Left lobe of liver (tissue), 2 donors: ENCODE measurements at regions not wholly inside any gene's neighbourhood (a gene's known extent, or its start where the extent isn't known, plus 50 kb on each side); places are given as distances from the start of the nearest gene placed in this dataset.
"Not testable (repeated sequence)": the region's sequence is repeated elsewhere in the genome, so short reads cannot be mapped to it uniquely, and the experiment has no call there.

Experiments used
- ATAC-seq: fragments of 200-7000 bp; cut with Tn5 transposase; one replicate; pipeline ENCODE4 v1.9.1; 2020; ENCODE audit warnings: mild to moderate bottlenecking, moderate library complexity
- DNase-seq: peaks from one replicate; pipeline ENCODE4 v3.0.0-alpha.2; 2020; ENCODE audit warnings: low spot score
- donor health status: DM: no; HTN: no; CAD: no; lungs with moderate emphysema.
- donor health status: DM: no; HTN: yes; CAD: no.

DNA sequence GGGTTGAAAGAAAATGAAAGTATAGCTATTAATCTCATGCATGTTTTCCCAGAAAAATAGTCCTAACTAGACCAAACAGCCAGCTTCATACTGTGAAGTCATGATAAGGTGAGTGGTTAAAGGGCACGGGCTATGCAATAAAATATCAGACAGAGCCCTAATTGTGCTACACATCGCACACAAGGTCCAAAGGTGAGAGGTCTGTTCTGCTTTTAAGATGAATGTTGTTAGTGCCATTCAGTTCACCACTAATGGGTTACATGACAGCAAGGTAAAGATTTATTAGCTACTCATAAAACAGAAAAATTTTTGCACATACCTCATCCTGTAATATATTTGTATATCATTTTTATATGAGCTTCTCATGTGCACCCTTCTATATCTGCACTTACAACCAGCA is 105.0 kb upstream of the STK17B start:
- ATAC-seq (peak; percentile 33), DNase-seq (no peak)

DNA sequence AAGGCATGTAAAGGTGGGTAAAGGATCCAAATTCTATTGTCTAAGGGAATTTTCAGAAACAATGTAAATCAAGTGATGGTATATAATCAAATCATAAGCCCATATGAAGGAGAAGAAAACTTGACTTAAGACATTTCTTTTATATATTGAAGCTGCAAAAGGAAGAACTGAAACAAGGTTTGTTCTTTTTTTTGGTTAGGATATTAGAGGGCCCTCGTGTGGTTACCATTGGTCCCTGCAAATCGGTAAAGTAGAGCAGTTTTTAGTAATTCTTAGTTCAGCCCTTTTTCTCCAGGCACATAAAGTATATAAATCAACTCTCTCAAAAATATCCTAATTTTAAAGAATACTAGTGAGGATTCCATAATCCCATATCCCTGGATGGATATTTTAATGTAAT is 105.6 kb upstream of the STK17B start:
- peak; percentile 52 for ATAC-seq

DNA sequence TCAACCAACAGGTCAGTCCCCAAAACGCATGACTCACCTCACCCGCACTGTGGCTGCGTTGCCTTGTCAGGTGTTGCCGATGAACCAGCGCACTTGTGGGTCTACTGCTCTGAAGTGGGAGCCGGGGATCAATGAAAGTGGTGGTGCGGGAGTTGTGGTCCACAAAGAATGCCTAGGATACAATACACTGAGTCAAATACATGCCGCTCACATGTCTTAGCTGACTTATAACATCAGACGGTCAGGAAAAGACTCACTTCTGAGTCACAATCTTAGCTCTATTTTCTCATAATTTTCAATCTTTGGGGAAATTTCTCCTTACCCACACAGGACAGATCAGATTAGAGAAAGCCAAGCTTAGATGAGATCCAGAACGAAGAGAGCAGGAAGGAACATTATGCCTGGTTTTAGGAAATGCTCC is 107.1 kb upstream of the STK17B start:
- ATAC-seq (no peak), DNase-seq (no peak)

More for the DNA sequence above, 105.6 kb upstream of the STK17B start:
- no peak for DNase-seq

DNA sequence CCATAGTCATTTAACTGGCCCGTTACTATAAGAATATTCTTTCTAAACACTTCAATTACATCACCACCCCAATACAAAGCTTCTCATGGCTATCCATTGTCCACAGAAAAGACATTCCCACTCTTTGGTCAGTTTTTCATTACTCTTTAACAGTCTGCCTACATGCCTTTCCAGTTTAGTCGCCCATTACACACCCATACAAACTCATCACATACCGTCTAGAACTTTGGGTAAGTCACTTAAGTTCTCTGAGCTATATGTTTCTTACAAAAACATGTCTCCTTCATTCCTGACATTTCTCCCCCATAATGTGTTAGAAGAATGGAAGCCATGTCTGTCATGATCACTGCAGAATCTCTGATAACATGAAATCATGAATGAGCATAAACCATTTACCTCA is 108.2 kb upstream of the STK17B start:
- ATAC-seq (no peak), DNase-seq (no peak)

DNA sequence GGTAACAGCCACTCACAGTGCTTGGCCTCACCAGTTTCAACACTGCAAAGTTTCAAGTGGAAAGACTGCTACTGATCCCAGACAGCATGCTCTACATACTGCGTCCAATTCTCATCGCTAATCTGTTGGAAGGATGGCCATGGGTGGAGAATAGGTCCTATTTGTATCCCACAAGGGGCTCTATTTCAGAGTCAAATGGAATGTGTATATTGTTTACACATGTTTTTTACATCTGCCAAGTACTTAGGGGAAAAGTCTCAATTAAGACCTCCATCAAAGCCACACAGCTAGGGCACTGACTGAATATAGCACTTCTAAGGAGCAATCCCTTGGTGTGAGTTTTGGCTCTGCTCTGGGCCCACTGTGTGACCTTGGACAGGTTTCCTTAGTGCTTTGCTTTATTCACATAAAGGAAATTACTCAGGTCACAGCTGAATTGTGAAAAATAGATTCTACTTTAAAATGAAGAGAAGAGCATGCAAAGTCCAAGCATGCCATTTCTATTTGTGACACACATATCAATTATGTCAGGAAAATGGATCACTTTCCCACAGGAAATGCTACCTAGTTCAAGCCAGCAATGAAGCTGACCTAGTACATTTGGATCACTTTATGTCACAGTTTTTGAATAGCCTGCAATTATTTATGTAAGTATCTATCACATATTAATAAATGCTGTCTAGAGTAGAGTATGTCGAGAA is 112.9 kb upstream of the STK17B start:
- no peak for ATAC-seq
- no peak for DNase-seq

DNA sequence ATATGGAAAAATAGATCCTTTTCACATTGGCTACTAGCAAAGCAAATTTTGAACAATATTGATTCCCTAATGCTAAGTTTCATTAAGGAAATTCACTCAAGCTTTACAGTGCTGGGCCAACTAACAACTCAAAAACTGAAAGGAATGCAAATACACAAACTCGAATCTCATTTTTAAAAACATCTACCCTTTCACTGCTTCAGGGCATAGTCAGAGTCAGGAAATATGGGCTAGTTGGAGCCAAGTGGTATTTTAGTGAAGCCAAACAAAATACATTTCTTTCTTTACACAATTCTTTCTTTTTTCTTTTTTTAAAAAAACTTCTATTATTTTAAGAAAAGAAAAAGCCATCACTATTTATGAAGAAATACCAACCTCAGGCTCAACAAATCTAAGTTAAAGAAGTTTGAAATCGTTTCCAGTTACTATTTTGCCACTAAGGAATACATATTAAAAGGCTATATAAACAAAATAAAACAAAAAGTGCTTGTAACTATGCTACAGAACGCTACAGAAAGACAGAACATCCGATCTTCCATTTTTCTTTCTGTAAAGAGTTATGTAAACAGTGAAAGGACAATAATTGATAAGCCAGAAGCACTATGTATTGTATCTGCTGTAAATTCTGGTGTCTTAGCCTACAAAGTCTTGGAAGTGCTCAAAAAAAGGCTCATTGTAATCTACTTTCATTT is 113.6 kb upstream of the STK17B start:
- no peak for ATAC-seq

DNA sequence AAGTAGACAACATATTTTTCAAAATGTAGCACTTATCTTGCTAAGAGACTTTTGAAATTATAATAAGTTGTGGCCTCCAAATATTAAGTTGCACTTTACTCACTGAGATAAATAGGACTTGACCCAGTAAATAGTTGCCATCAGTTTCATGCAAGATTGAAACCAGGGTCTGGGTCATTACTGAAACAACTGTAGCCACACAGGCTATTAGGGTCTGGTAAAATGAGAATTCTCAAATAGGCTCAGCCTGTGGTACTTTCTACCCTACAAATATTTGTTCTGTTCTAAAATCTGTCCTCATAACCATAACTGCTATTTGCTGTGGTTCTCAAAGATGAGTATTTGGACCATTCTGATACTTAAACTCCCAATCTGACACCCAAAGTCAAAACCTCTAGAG is 115.4 kb upstream of the STK17B start:
- DNase-seq (no peak), ATAC-seq (no peak)

More for the DNA sequence above, 113.6 kb upstream of the STK17B start:
- DNase-seq = no peak

DNA sequence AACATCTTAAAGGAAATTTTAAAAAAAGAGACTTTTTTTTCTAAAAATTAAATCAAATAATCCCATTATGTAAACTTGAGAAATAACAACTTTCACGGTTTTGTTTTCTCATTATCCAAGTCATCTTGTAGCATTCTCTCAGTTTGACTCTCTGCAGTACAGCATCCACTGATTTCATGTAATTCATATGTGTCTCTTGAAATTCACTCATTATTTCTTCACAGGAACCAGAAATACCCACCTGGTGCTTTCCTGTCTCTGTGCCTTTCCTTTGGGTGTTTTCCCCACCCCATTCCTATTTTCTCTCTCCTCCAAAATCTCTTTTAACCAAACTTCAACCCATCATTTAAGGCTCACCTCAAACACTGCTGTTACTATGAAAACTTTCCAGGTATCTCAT is 116.1 kb upstream of the STK17B start:
- no peak for ATAC-seq
- no peak for DNase-seq

DNA sequence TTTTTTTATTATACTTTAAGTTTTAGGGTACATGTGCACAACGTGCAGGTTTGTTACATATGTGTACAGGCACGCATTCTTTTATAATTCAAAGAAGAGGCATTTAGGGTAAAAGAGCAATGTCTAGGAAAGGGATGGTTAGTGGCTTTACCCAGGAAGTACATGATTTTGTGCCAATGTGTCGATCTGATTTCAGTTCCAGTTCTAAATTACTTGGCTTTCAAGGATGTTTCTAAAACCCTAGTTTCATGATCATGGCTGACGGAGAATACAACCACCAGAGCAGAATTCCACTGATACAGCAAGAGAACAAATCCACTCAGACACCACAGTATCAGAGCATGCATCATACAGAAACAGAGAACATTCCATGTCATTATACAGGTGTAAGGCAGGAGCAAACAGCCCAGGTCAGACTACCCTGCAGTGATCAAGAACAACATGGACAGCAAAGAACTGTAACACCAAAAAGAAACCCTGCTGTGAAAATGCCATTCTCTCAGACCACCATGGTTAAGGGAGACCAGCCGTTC is 116.7 kb upstream of the STK17B start:
- ATAC-seq = no peak
- no peak for DNase-seq

DNA sequence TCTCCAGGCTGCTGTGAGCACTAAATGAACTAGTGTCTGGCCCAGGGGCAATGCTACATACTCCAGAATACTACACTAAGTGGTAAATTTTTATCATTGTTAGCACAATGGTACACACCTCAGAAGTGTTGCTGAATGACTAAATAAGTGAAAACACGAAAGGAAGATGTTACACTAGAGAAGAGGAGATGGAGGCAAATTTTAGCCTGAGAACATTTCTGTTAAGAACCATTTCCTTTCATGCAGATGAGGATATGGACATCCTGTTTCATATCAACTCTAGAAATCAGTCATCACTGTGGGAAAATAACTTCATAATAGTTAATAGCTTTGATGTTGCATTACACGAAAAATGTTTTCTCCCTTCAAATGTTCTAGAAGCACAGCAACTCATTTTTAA is 117.6 kb upstream of the STK17B start:
- DNase-seq (no peak), ATAC-seq (no peak)

DNA sequence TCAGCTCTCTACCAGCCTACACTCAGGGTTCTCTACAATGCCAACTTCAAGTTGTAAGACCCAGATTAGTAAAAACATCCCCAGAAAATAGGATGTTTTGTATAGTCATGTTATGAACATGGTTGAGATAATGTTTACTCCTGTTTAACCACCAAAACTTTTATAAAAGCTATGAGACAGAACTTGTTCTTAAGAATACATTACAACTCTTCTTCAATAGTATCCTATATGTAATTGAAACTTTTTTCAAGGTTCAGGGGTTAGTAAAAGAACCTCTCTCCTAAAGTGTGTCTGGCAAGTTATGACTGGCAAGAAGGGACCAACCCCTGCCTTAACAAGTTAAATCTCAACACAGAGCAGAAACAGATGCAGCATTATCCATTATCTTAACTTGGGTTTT is 118.8 kb upstream of the STK17B start:
- ATAC-seq (no peak), DNase-seq (no peak)

DNA sequence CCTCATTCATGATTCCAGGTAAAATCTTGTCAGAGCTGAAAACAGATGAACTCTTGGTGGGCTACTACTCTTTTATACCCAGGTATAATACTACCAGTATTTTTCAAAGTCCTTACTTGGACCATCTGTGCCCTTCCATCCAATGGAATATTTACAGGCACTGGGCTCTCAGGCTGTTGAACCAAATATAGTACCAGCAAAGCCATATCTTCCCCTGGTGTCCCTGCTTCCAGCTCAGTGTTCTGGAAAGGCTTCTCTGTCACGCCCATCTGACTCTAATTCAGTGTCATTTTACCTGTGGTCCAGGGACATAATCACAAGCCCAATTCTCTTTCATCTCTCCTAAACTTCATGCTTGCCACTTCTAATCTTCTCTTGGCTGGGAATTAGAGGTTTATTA is 119.2 kb upstream of the STK17B start:
- DNase-seq (no peak), ATAC-seq (no peak)

DNA sequence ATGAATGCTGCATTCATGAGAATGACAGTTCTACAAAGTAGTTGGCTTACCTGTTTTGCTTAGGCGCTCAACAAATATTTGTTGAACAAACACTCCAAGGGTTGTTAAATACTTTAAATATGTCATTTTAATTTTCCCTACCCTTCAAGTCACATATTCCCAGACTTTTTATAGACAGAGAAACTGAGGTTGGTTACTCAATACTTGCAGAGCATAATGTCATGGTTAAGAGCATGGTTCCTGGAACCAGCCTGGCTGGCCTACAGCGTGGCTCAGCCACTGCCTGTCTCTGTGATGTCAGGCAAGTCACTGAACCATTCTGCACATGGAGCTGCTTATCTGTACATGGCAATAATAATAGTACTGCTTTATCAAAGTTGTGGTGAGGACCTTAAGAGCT is 120.0 kb upstream of the STK17B start:
- DNase-seq = no peak
- no peak for ATAC-seq

DNA sequence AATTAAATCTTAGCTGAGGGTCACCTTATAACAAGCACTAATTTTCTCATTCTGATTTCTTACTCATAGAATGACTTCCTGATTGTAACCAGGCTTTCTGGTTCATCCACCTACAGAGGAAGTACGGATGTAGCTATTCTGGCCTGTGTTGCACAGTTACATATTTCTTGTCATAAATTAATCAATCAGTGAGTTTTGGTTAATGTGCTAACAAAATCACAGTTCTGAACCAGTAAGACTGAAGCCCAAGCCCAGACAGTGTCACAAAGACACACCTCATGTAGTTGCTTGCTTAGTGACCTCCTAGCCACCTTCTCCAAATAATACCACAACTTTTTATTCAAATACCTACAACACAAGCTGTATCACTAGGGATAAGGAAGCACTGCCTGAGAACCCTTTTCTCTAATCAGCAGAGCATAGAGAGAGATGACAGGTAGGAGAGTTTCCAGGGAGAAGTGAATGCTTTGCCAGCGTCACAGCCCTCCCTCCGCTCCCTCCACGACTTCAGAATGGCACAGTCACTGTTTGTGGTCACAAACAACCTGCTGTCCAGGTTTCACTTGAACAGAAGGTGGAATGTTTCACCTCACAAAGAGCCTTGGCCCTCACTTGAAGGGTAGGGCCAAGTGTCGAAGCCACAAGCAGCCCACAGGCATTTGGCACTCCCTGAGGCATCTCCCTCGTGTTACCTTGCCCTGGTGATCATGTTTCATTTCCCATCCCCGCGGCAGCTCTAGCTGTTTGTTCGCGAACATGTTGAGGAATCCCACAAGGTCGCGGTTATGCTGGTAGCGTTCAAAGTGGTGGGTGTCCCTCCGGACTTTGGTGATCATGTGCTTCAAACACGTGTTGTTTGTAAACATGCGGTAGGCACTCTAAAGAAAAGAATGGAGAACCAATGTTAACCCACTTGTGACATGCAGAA is 120.8 kb upstream of the STK17B start:
- ATAC-seq = no peak

DNA sequence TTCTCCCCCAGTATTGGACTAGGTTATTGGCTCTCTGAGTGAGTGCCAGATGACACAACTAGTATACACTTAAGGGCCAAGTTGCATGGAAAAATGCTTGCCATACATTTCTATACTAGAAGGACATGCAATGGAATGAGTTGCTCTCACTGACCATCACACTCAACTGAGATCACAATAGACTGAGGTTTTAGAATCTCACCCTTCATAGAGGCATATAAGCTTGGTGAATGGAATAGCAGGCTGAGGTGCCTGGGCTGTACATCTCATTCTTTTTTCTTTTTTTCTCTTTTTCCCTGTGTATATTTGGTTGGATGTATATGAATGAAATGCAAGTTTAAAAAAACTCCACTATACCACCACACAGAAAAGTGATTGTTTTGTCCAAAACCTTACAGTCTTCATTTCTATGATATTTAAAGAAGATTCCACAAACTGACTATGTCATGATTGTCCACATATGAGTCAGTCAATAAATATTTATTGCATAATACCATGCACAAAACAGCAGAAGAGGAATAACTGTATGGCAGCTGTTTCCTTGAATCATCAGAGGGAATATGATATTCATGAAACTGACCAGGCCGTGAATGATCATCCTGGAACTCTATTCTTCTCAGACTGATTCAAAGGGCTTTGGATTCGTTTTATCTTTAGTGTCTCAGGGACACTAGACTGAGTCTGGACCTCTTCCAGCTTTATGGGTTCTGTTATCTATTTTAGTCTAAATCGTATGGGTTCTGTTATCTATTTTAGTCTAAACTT is 122.6 kb upstream of the STK17B start:
- ATAC-seq (no peak), DNase-seq (no peak)

More for the DNA sequence above, 120.8 kb upstream of the STK17B start:
- no peak for DNase-seq

DNA sequence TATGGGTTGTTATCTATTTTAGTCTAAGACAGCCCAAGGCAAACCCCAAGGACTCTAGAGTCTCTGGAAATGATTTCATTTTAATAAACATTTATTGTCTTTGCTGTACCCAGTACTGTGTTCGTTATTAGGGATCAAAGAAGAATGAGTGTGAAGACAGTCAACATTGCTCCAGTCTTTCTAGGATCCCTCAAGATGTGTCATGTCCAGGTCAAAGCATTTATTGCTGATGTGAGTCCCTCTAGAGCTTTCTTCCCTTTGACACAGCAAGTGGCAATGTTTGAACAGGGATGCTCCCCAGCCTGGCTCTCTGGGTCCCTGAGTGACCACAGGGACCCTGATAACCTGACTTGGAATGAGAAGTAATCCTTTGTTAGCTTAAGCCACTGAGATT is 123.1 kb upstream of the STK17B start:
- DNase-seq (no peak), ATAC-seq (no peak)

DNA sequence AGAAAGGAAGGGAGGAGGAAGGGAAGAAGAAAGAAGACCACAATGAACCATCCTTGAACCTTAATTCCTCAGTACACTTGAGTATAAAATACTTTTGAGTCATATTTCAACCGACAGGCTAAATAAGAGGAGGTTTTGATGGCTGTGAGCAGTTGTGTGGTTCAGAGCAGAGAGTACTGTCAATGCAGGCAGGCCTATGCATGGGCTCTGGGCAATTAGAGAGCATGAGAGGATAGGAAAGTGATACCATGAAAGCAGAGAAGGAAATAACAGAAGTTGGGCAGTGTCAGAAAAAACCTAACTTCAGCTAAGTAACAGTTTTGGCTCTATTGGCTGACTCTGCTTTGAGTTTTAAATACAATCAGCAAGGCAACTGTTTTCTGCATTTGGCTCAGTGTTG is 123.6 kb upstream of the STK17B start:
- no peak for DNase-seq
- no peak for ATAC-seq

DNA sequence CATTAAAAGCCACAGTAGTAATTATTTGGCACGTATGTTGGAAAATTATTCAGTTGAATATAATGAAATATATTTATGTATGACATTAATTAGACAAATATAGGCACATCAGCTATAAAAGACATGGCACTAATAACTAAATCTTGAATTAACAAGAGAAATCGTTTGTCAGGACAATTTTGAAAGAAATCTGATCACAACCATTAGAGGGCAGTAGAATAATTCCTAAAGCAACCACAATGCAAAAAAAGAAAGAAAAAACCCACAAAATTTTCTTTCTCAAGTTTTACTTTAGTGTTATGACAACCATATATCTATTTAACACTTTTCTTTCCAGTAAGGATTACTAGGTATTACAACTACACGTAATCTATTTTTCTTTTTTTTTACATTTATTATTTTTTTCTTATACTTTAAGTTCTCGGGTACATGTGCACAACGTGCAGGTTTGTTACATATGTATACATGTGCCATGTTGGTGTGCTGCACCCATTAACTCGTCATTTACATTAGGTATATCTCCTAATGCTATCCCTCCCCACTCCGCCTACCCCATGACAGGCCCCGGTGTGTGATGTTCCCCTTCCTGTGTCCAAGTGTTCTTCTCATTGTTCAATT is 126.8 kb upstream of the STK17B start:
- DNase-seq = not testable (repeated sequence)
- peak; percentile 24 for ATAC-seq

DNA sequence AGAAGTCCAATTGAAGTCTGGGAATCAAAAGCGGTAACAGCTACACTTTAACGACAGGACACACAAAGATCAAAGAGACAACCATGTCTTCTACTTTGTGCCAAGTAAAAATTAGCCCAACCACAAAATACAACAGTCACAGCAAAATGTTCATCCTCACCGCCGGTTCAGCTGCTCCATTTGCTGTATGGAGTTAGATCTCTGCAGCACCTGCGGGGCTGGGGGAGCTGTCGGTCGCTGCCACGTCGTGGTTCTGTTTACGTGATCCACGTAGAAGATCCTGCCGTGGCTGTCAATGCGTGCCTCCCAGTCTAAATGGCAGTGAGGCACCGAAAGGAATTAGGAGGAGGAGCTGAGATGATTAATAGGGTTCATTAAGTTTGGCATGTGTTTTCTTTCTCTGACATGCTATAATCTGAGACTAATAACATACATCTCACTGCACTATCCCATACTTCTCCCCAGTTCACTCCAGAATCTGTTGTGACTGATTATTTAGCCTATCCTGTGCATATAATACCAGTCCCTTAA is 136.5 kb upstream of the STK17B start:
- ATAC-seq (no peak), DNase-seq (no peak)

DNA sequence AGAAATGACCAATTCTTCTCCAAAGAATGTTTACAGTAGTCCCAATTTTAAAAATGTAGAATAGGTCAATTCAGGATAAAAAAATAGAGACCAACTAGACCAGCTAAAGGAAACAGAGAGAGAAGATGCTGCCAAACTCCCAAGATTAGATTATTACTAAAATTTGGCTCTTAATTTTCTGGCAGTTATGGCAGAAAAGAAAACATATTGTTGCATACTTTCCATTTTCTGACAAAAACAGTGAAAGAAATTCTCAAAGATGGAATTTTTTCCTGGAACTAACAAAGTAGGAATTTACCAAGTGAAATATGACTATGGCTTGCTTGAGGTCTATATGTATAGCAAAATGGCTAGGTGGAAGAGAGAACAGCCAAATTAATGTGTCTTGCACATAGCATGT is 138.3 kb upstream of the STK17B start:
- DNase-seq (no peak), ATAC-seq (no peak)
